IMR-90 (cell line): ENCODE measurements at regions not wholly inside any gene's neighbourhood (a gene's known extent, or its start where the extent isn't known, plus 50 kb on each side); places are given as distances from the start of the nearest gene placed in this dataset.

ENCODE experiments used
- ATAC-seq: fragments of 200-7000 bp; cut with Tn5 transposase; 2 replicates; pipeline ENCODE4 v1.9.1; 2020; ENCODE audit warnings: low read depth, mild to moderate bottlenecking, moderate library complexity
- BruUV-seq: library from RNA; stranded (reverse); fragments of 400-500 nt; replicated peaks from 2 replicates; lab custom pipeline; 2021; lab: Mats Ljungman, UMichigan
- CTCF ChIA-PET: fragments of 300-600 bp; formaldehyde crosslinking; extraction: SDS; loops from one replicate; lab custom pipeline; 2021; ENCODE audit warnings: antibody characterized with exemption; lab: Yijun Ruan, JAX
- POLR2A ChIA-PET: fragments of 300-600 bp; sonication (Branson Sonifier 250); formaldehyde crosslinking; loops from one replicate; lab custom pipeline; 2022; ENCODE audit warnings: antibody characterized with exemption; ENCODE audit not compliant: unreplicated experiment; lab: Charles Lee
- DNase-seq: peaks from one replicate; pipeline ENCODE4 v3.0.0; 2013
- H2AFZ ChIP-seq: replicated peaks from 2 replicates; pipeline ENCODE3; 2013; ENCODE audit warnings: low read length, mild to moderate bottlenecking; ENCODE audit not compliant: poor library complexity
- H2AK5ac ChIP-seq: 2 replicates; pipeline ENCODE4 v1.6.1; 2013; ENCODE audit warnings: low read depth, low read length, inconsistent platforms
- H2AK9ac ChIP-seq: replicated peaks from 2 replicates; pipeline ENCODE3; 2013; ENCODE audit warnings: mild to moderate bottlenecking, low read depth, low read length, moderate library complexity; ENCODE audit not compliant: poor library complexity
- H2BK120ac ChIP-seq: 2 replicates; pipeline ENCODE4 v1.6.1; 2013; ENCODE audit warnings: low read depth, low read length, inconsistent platforms
- H2BK15ac ChIP-seq: 3 replicates; pipeline ENCODE4 v1.6.1; 2013; ENCODE audit warnings: low read depth, low read length, inconsistent platforms
- H2BK20ac ChIP-seq: 2 replicates; pipeline ENCODE4 v1.6.1; 2013; ENCODE audit warnings: low read depth, mild to moderate bottlenecking, inconsistent platforms, low read length, moderate library complexity
- H2BK5ac ChIP-seq: 2 replicates; pipeline ENCODE4 v1.6.1; 2013; ENCODE audit warnings: mild to moderate bottlenecking, low read depth, low read length, inconsistent platforms; ENCODE audit not compliant: poor library complexity, severe bottlenecking
- H3K14ac ChIP-seq: replicated peaks from 2 replicates; pipeline ENCODE4 v1.6.1; 2013; ENCODE audit warnings: low read depth, low read length, inconsistent platforms
- H3K18ac ChIP-seq: 2 replicates; pipeline ENCODE4 v1.6.1; 2013; ENCODE audit warnings: low read depth, low read length, control low read depth
- H3K23ac ChIP-seq: 2 replicates; pipeline ENCODE4 v1.6.1; 2013; ENCODE audit warnings: low read depth, low read length, inconsistent platforms
- H3K27ac ChIP-seq: 2 replicates; pipeline ENCODE4 v1.5.1; 2013; ENCODE audit warnings: mild to moderate bottlenecking, control low read depth, low read length; ENCODE audit not compliant: insufficient read depth
- H3K27me3 ChIP-seq: 2 replicates; pipeline ENCODE4 v1.6.1; 2013; ENCODE audit warnings: low read length; ENCODE audit not compliant: control insufficient read depth, insufficient read depth
- H3K36me3 ChIP-seq: 2 replicates; pipeline ENCODE4 v1.6.1; 2013; ENCODE audit warnings: low read length, mixed read lengths; ENCODE audit not compliant: control insufficient read depth, insufficient read depth
- H3K4ac ChIP-seq: 2 replicates; pipeline ENCODE4 v1.6.1; 2013; ENCODE audit warnings: low read depth, low read length, inconsistent platforms
- H3K4me1 ChIP-seq: 2 replicates; pipeline ENCODE4 v1.6.1; 2013; ENCODE audit warnings: low read length, mixed read lengths; ENCODE audit not compliant: control insufficient read depth, insufficient read depth
- H3K4me2 ChIP-seq: 2 replicates; pipeline ENCODE4 v1.6.1; 2013; ENCODE audit warnings: low read depth, mild to moderate bottlenecking, control low read depth, low read length, moderate library complexity
- H3K4me3 ChIP-seq: 2 replicates; pipeline ENCODE4 v1.5.1; 2013; ENCODE audit warnings: low read depth, mild to moderate bottlenecking, control low read depth, low read length, moderate library complexity; ENCODE audit not compliant: insufficient read depth
- H3K56ac ChIP-seq: 2 replicates; pipeline ENCODE4 v1.6.1; 2013; ENCODE audit warnings: low read length, inconsistent platforms; ENCODE audit not compliant: insufficient read depth; ENCODE audit errors: extremely low read depth
- H3K79me1 ChIP-seq, 2 experiments: 2 replicates each; pipeline ENCODE4 v1.6.1; 2013; ENCODE audit warnings: low read length in 2 of 2, inconsistent platforms in 1 of 2, low read depth in 1 of 2
- H3K9ac ChIP-seq: 2 replicates; pipeline ENCODE4 v1.6.1; 2013; ENCODE audit warnings: low read depth, low read length, control low read depth
- H3K9me1 ChIP-seq: 2 replicates; pipeline ENCODE4 v1.6.1; 2013; ENCODE audit warnings: low read length, inconsistent platforms; ENCODE audit not compliant: insufficient read depth
- H3K9me3 ChIP-seq: 2 replicates; pipeline ENCODE4 v1.6.1; 2013; ENCODE audit warnings: low read length; ENCODE audit not compliant: control insufficient read depth, insufficient read depth
- H4K20me1 ChIP-seq: 2 replicates; pipeline ENCODE4 v1.6.1; 2013; ENCODE audit warnings: low read length, inconsistent platforms; ENCODE audit not compliant: insufficient read depth
- H4K5ac ChIP-seq: 2 replicates; pipeline ENCODE4 v1.6.1; 2013; ENCODE audit warnings: mild to moderate bottlenecking, low read depth, low read length, control low read depth
- H4K8ac ChIP-seq, 2 experiments: 2 replicates each; pipeline ENCODE4 v1.6.1; 2013; ENCODE audit warnings: low read depth in 2 of 2, low read length in 2 of 2, control low read depth in 1 of 2, inconsistent platforms in 1 of 2
- H4K91ac ChIP-seq: 2 replicates; pipeline ENCODE4 v1.6.1; 2013; ENCODE audit warnings: low read depth, low read length, inconsistent platforms; ENCODE audit not compliant: insufficient read depth
- CEBPB ChIP-seq: IDR thresholded peaks from 2 replicates; pipeline ENCODE4 v1.6.1; 2012; ENCODE audit warnings: low read depth, low read length, improper control_type of control experiment
- FOS ChIP-seq: fragments of 150-350 bp; IDR thresholded peaks from 2 replicates; pipeline ENCODE4 v1.6.1; 2016; ENCODE audit warnings: low read depth, low read length
- MAZ ChIP-seq: IDR thresholded peaks from 2 replicates; pipeline ENCODE4 v1.6.1; 2012; ENCODE audit warnings: low read depth, mild to moderate bottlenecking, low read length, improper control_type of control experiment, moderate library complexity, borderline replicate concordance
- RFX5 ChIP-seq: IDR thresholded peaks from 2 replicates; pipeline ENCODE4 v1.8.0; 2012; ENCODE audit warnings: low read depth, mild to moderate bottlenecking, low read length, moderate library complexity
- WGBS, 2 experiments: methylation state at CpG; one replicate each; pipeline versions ENCODE4 v1.1.5 to v1.1.7; 2013; ENCODE audit warnings: missing lambda C conversion rate in 2 of 2; ENCODE audit not compliant: insufficient read length in 1 of 2; ENCODE audit errors: extremely low coverage in 2 of 2; 5-methylcytosine and 5-hydroxymethylcytosine counted together
- dilution Hi-C: fragments of 300-500 bp; cut with HindIII; formaldehyde crosslinking; loops from one replicate; pipeline ENCODE4 v1.14.3; 2018; ENCODE audit warnings: low sequenced_read_pairs; ENCODE audit not compliant: unreplicated experiment
- in situ Hi-C: fragments of 300-500 bp; cut with MboI; formaldehyde crosslinking; loops from 3 replicates; pipeline ENCODE4 v1.14.3; 2019; ENCODE audit warnings: low sequenced_read_pairs, inconsistent platforms, mixed read lengths
- intact Hi-C: fragments of 100-400 bp; cut with micrococcal nuclease; formaldehyde crosslinking; loops from 2 replicates; pipeline ENCODE4 v1.10.0; 2022

- dilution Hi-C loops = no loop called here
- Histone ChIP-seq H2BK15ac (no peak overlapping the region), H3K27me3 (peaks cover 88% of the 10 kb centered on the region)
Observed at GRCh38 chr1:22246755-22247480, 104.0 kb upstream of the WNT4 start.

More at GRCh38 chr1:22246755-22247480, 104.0 kb upstream of the WNT4 start:
- Histone ChIP-seq H3K23ac (no peak overlapping the region), H3K27ac (no peak overlapping the region), H4K5ac (no peak overlapping the region), H2BK20ac (no peak overlapping the region), H3K9ac (no peak overlapping the region), H4K91ac (no peak overlapping the region), H3K4me2 (no peak overlapping the region), H4K20me1 (0 out of 2 replicates have a peak, but pooled peaks cover 5% of the 10 kb centered on the region), H3K4ac (no peak overlapping the region), H3K56ac (no peak overlapping the region), H2AFZ (no peak overlapping the region), H3K14ac (no peak overlapping the region), H2BK120ac (no peak overlapping the region), H3K18ac (no peak overlapping the region), H2AK9ac (no peak overlapping the region), H3K9me1 (no peaks in the 10 kb centered on the region), H4K8ac (no peak overlapping the region), H3K36me3 (no peaks in the 10 kb centered on the region), H3K4me3 (no peak overlapping the region), H2BK5ac (no peak overlapping the region), H3K4me1 (no peaks in the 10 kb centered on the region; the same call in 1 of the 2 replicates), H2AK5ac (no peak overlapping the region), H3K9me3 (no peaks in the 10 kb centered on the region), H3K79me1 (no peaks in the 10 kb centered on the region)
- BruUV-seq = no TSS peak
- intact Hi-C loops = no loop called here
- no peak for TF ChIP-seq FOS
- no peak for TF ChIP-seq MAZ
- TF ChIP-seq RFX5 = no peak
- no peak for TF ChIP-seq CEBPB
- no peak for ATAC-seq
- CTCF ChIA-PET = no interaction called here
- POLR2A ChIA-PET = interaction anchor here (0.5 kb wide), 1 partner anchor 25 kb away, joined by 4 read pairs; no protein-coding TSS in a partner anchor
- DNase-seq = no peak
- in situ Hi-C loops = no loop called here
- no CpG with 5 or more reads among the region's 3 CpGs for WGBS, 2 experiments
